Fibroblast of lung (primary cell): ENCODE measurements at regions not wholly inside any gene's neighbourhood (a gene's known extent, or its start where the extent isn't known, plus 50 kb on each side); places are given as distances from the start of the nearest gene placed in this dataset.
A peak's percentile ranks its signal among the peaks of the same experiment; 100 is the strongest.

ENCODE experiments used
- DNase-seq, 2 donors: peaks; one replicate each; pipeline versions ENCODE4 v3.0.0 to v3.0.0-alpha.2; 2010; ENCODE audit warnings: low read depth in 2 of 2
- H2AFZ ChIP-seq: 2 replicates; pipeline ENCODE4 v1.5.1; 2012; ENCODE audit warnings: low read length, control low read depth, inconsistent platforms
- H3K27ac ChIP-seq: 2 replicates; pipeline ENCODE4 v1.5.1; 2011; ENCODE audit warnings: low read length, control low read depth; ENCODE audit not compliant: insufficient read depth
- H3K27me3 ChIP-seq: 2 replicates; pipeline ENCODE4 v1.5.1; 2011; ENCODE audit warnings: mild to moderate bottlenecking, low read length; ENCODE audit not compliant: control insufficient read depth, insufficient read depth
- H3K36me3 ChIP-seq: 2 replicates; pipeline ENCODE4 v1.5.1; 2011; ENCODE audit warnings: low read length; ENCODE audit not compliant: control insufficient read depth, insufficient read depth
- H3K4me1 ChIP-seq: 2 replicates; pipeline ENCODE4 v1.5.1; 2011; ENCODE audit warnings: low read length; ENCODE audit not compliant: control insufficient read depth, insufficient read depth; ENCODE audit errors: extremely low read depth
- H3K4me2 ChIP-seq: 2 replicates; pipeline ENCODE4 v1.5.1; 2011; ENCODE audit warnings: low read length, control low read depth; ENCODE audit not compliant: insufficient read depth; ENCODE audit errors: extremely low read depth
- H3K4me3 ChIP-seq, 4 experiments: fragments of 200-600 bp in 1 of 4; sonication (generic) in 1 of 4; replicated peaks in 1 of 4; 2 replicates each; pipeline ENCODE4 v1.5.1; 2011 to 2016; ENCODE audit warnings: low read length in 4 of 4, low read depth in 3 of 4, mild to moderate bottlenecking in 3 of 4, control low read depth in 2 of 4, inconsistent platforms in 1 of 4, mixed read lengths in 1 of 4; ENCODE audit not compliant: insufficient read depth in 1 of 4; ENCODE audit errors: control extremely low read depth in 1 of 4
- H3K79me2 ChIP-seq: 2 replicates; pipeline ENCODE4 v1.5.1; 2012; ENCODE audit warnings: mild to moderate bottlenecking, low read length, inconsistent platforms; ENCODE audit not compliant: control insufficient read depth, insufficient read depth
- H3K9ac ChIP-seq: 2 replicates; pipeline ENCODE4 v1.5.1; 2011; ENCODE audit warnings: mild to moderate bottlenecking, low read length, control low read depth; ENCODE audit not compliant: insufficient read depth
- H3K9me3 ChIP-seq: 2 replicates; pipeline ENCODE4 v1.5.1; 2012; ENCODE audit warnings: low read depth, low read length; ENCODE audit not compliant: control insufficient read depth, insufficient read depth
- H4K20me1 ChIP-seq: 2 replicates; pipeline ENCODE4 v1.5.1; 2011; ENCODE audit warnings: low read length; ENCODE audit not compliant: control insufficient read depth, insufficient read depth; ENCODE audit errors: extremely low read depth
- CTCF ChIP-seq, 2 donors: IDR thresholded peaks in 1 of 2; conservative IDR thresholded peaks in 1 of 2; 1 replicate in 1 of 2; 2 replicates in 1 of 2; pipeline ENCODE4 v1.5.1; 2011 to 2012; ENCODE audit warnings: low read length in 2 of 2, control low read depth in 1 of 2, inconsistent platforms in 1 of 2, low read depth in 1 of 2, mild to moderate bottlenecking in 1 of 2
- EZH2 ChIP-seq: IDR thresholded peaks from 2 replicates; pipeline ENCODE4 v1.5.1; 2012; ENCODE audit warnings: low read length, control low read depth, mild to moderate bottlenecking; ENCODE audit errors: missing control alignments

GRCh38 chr12:97305651-97306050 is 157.0 kb upstream of the RMST start:
- Histone ChIP-seq H4K20me1 (no peaks in the 10 kb centered on the region), H3K36me3 (no peaks in the 10 kb centered on the region), H2AFZ (no peak overlapping the region), H3K79me2 (no peaks in the 10 kb centered on the region), H3K4me2 (no peak overlapping the region), H3K9ac (no peak overlapping the region), H3K9me3 (no peaks in the 10 kb centered on the region), H3K27me3 (no peaks in the 10 kb centered on the region), H3K27ac (no peak overlapping the region), H3K4me3 (no peak overlapping the region), H3K4me1 (no peaks in the 10 kb centered on the region)
- no peak for DNase-seq
- TF ChIP-seq CTCF (conservative IDR thresholded peaks at IDR 0.05 in 1 of 2, IDR thresholded peaks at IDR 0.05 in 1 of 2; ENCODE audit: low read depth in 1 of 2, low read length in 2 of 2) (no peak), EZH2 (no peak)

- no peaks in the 10 kb centered on the region for H3K9me3 ChIP-seq
- H3K4me3 ChIP-seq = no peak overlapping the region
- H4K20me1 ChIP-seq = no peaks in the 10 kb centered on the region
- TF ChIP-seq CTCF (conservative IDR thresholded peaks at IDR 0.05 in 1 of 2, IDR thresholded peaks at IDR 0.05 in 1 of 2; ENCODE audit: low read depth in 1 of 2, low read length in 2 of 2) = no peak
- TF ChIP-seq EZH2 = no peak
- H3K4me2 ChIP-seq = no peak overlapping the region
- no peak overlapping the region for H3K9ac ChIP-seq
- no peaks in the 10 kb centered on the region for H3K36me3 ChIP-seq
- H3K4me1 ChIP-seq = no peaks in the 10 kb centered on the region
- no peaks in the 10 kb centered on the region for H3K27me3 ChIP-seq
- no peaks in the 10 kb centered on the region for H3K79me2 ChIP-seq
- DNase-seq = no peak
- H3K27ac ChIP-seq = no peak overlapping the region
- H2AFZ ChIP-seq = no peak overlapping the region
Measured at GRCh38 chr12:97306147-97306546, 156.5 kb upstream of the RMST start.

GRCh38 chr12:97308576-97309198 is 153.9 kb upstream of the RMST start:
- Histone ChIP-seq H3K4me2 (no peak overlapping the region), H4K20me1 (no peaks in the 10 kb centered on the region), H3K79me2 (no peaks in the 10 kb centered on the region), H3K4me1 (no peaks in the 10 kb centered on the region), H3K9ac (no peak overlapping the region), H3K9me3 (no peaks in the 10 kb centered on the region), H2AFZ (no peak overlapping the region), H3K27me3 (no peaks in the 10 kb centered on the region), H3K4me3 (no peak overlapping the region), H3K36me3 (no peaks in the 10 kb centered on the region), H3K27ac (no peak overlapping the region)
- peak; percentile 35 to 69 for TF ChIP-seq CTCF (conservative IDR thresholded peaks at IDR 0.05 in 1 of 2, IDR thresholded peaks at IDR 0.05 in 1 of 2; ENCODE audit: low read depth in 1 of 2, low read length in 2 of 2)
- no peak for TF ChIP-seq EZH2
- DNase-seq = peak; percentile 54 to 75
